Testis (tissue), 2 donors: ENCODE measurements at regions not wholly inside any gene's neighbourhood (a gene's known extent, or its start where the extent isn't known, plus 50 kb on each side); places are given as distances from the start of the nearest gene placed in this dataset.

Experiments used
- DNase-seq: peaks from one replicate; pipeline ENCODE4 v3.0.0-alpha.2; 2019
- H3K27ac ChIP-seq, 2 donors: fragments of 200-600 bp; sonication (generic); one replicate each; pipeline ENCODE4 v1.5.1; 2019
- H3K27me3 ChIP-seq: fragments of 200-600 bp; sonication (generic); one replicate; pipeline ENCODE4 v1.5.1; 2019
- H3K36me3 ChIP-seq: fragments of 200-600 bp; sonication (generic); one replicate; pipeline ENCODE4 v1.5.1; 2017; ENCODE audit warnings: low read depth; ENCODE audit errors: missing control alignments
- H3K4me1 ChIP-seq: fragments of 200-600 bp; sonication (generic); one replicate; pipeline ENCODE4 v1.5.1; 2019
- H3K4me3 ChIP-seq, 2 donors: fragments of 200-600 bp; sonication (generic); one replicate each; pipeline ENCODE4 v1.5.1; 2017 to 2019
- H3K9me3 ChIP-seq: fragments of 200-600 bp; sonication (generic); one replicate; pipeline ENCODE4 v1.5.1; 2017
- POLR2A ChIP-seq: fragments of 450-650 bp; IDR thresholded peaks from one replicate; pipeline ENCODE4 v1.6.1; 2017; ENCODE audit warnings: antibody characterized with exemption, mild to moderate bottlenecking, moderate library complexity
- WGBS, 2 donors: methylation state at CpG; one replicate each; pipeline ENCODE4 v1.1.5; 2018; 5-methylcytosine and 5-hydroxymethylcytosine counted together
- intact Hi-C: fragments of 100-400 bp; cut with DNase I; formaldehyde crosslinking; loops from one replicate; pipeline ENCODE4 v1.15.1; 2023; ENCODE audit warnings: low total_unique reads
- TF ChIP-seq, protein P1 (sequence below), 3 experiments: fragments of 450-650 bp in 2 of 3; fragments of 200-600 bp in 1 of 3; sonication (generic) in 1 of 3; IDR thresholded peaks; one replicate each; pipeline ENCODE4 v1.5.1; 2016 to 2019; ENCODE audit warnings: antibody characterized with exemption in 3 of 3, mild to moderate bottlenecking in 2 of 3, moderate library complexity in 1 of 3

DNA sequence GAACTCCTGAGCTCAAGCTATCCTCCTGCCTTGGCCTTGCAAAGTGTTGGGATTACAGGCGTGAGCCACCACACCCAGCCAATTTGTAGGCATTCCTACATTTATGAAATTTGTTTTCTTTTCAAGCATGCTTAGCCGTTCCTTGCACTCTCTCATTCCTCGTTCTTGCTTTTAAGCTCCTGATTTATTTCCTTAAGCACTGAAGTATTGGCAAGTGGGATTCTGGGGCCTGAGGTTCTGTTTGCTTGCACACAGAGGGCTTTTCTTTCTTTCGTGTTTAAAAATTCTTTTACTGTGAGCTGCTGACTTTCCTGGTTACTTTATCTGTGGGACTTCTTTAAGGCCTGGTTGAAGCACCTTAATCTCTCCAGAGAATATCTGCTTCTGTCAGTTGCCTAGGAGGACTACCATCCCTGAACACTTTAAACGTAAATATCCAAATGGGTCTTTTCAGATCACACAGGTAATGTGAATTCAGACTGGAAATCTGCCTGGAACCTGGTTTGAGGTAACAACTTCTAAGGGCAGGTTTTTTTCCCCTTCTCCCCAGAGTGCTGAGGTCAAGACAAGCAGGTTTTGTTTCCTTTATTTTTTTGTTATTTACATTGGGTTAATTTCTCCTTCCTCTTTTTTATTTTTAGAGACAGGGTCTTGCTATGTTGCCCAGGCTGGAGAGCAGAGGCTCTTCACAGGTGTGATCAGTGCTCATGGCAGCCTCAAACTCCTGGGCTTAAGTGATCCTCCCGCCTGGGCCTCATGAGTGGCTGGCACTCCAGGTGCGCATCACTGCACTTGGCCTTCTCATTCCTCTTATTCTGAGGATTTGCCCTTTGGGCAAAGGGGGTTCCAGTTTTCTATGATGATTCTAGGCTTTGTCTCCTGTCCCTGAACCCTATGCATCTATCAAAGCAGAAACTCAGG lies 102.9 kb downstream of the PFKFB3 start:
- H3K27me3 ChIP-seq, result no peaks in the 10 kb centered on the region
- TF ChIP-seq, protein P1, sequence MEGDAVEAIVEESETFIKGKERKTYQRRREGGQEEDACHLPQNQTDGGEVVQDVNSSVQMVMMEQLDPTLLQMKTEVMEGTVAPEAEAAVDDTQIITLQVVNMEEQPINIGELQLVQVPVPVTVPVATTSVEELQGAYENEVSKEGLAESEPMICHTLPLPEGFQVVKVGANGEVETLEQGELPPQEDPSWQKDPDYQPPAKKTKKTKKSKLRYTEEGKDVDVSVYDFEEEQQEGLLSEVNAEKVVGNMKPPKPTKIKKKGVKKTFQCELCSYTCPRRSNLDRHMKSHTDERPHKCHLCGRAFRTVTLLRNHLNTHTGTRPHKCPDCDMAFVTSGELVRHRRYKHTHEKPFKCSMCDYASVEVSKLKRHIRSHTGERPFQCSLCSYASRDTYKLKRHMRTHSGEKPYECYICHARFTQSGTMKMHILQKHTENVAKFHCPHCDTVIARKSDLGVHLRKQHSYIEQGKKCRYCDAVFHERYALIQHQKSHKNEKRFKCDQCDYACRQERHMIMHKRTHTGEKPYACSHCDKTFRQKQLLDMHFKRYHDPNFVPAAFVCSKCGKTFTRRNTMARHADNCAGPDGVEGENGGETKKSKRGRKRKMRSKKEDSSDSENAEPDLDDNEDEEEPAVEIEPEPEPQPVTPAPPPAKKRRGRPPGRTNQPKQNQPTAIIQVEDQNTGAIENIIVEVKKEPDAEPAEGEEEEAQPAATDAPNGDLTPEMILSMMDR (IDR thresholded peaks at IDR 0.05), result no peak
- TF ChIP-seq POLR2A, result no peak
- H3K9me3 ChIP-seq, result no peaks in the 10 kb centered on the region
- H3K4me1 ChIP-seq, result no peaks in the 10 kb centered on the region
- H3K4me3 ChIP-seq, result no peak overlapping the region
- no peak overlapping the region for H3K27ac ChIP-seq
- 65 to 66% methylated on average over 7 of the region's 7 CpGs for WGBS, 2 donors
- intact Hi-C loops, result no loop called here
- no peak for DNase-seq
- H3K36me3 ChIP-seq, result no peaks in the 10 kb centered on the region

DNA sequence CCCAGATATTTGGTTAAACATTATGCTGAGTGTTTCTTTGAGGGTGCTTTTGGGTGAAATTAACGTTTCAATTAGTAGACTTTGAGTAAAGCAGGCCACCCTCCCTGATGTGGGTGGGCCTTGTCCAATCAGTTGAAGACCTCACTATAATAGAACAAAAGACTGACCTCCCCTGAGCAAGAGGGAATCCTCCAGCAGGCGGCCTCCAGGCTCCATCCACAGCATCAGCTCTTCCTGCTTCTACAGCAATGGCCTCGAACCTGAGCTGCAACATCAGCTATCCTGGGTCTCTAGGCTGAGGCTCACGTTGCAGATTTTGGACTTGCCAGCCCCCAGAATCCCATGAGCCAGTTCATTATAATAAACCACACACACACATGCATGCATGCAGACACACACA lies 104.2 kb downstream of the PFKFB3 start:
- intact Hi-C loops, result no loop called here
- no peaks in the 10 kb centered on the region for H3K36me3 ChIP-seq
- no peaks in the 10 kb centered on the region for H3K4me1 ChIP-seq
- WGBS, 2 donors, result 89 to 92% methylated on average over 4 of the region's 4 CpGs
- H3K27me3 ChIP-seq, result no peaks in the 10 kb centered on the region
- H3K4me3 ChIP-seq, result no peak overlapping the region
- TF ChIP-seq, protein P1 (IDR thresholded peaks at IDR 0.05), result no peak
- no peak for TF ChIP-seq POLR2A
- H3K9me3 ChIP-seq, result no peaks in the 10 kb centered on the region
- no peak for DNase-seq
- H3K27ac ChIP-seq, result no peak overlapping the region

DNA sequence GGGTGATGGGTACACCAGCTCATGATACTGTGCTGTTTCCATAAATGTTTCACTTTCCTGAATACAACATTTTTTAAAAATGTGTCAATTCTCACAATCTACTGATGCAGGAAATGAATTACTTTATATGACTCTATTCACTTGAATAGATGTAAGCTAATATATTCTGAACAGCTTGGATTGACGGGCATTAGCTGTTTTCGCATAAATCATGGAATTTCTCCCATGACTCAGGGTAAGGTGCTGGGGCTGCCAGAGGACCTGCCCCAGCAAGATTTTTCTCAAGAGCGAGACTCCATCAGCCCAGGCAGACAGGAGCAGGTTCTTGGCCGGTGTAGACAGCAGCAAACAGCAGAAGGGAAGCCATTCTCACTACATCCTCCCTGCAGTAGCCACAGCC lies 107.1 kb downstream of the PFKFB3 start:
- H3K4me3 ChIP-seq, result no peak overlapping the region
- H3K4me1 ChIP-seq, result no peaks in the 10 kb centered on the region
- DNase-seq, result no peak
- intact Hi-C loops, result no loop called here
- TF ChIP-seq, protein P1 (IDR thresholded peaks at IDR 0.05), result no peak
- TF ChIP-seq POLR2A, result no peak
- no peaks in the 10 kb centered on the region for H3K9me3 ChIP-seq
- H3K27ac ChIP-seq, result no peak overlapping the region
- H3K36me3 ChIP-seq, result no peaks in the 10 kb centered on the region
- H3K27me3 ChIP-seq, result no peaks in the 10 kb centered on the region
- 80 to 92% methylated on average over 4 of the region's 4 CpGs for WGBS, 2 donors

DNA sequence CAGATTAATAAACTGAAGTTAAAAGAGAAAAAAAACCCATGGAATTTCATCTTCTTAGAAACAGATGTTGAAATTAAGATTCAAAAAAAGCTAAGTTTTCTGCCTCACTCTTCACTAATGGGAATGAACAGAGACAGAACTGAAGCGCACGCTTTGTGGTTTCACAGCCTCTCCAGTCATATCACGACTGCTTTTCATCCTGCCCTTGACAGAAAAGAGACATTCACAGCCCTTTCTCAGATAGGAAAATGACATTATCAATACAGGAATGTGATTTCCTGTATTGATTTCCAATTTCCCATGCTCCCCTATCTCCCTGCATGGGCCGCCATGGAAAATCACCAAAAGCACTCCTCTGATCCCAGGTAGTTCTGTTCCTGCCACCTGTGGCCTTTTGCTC lies 108.2 kb downstream of the PFKFB3 start:
- Histone ChIP-seq H3K9me3 (no peaks in the 10 kb centered on the region), H3K27me3 (no peaks in the 10 kb centered on the region), H3K27ac (no peak overlapping the region), H3K4me1 (no peaks in the 10 kb centered on the region), H3K4me3 (no peak overlapping the region), H3K36me3 (no peaks in the 10 kb centered on the region)
- intact Hi-C loops, result no loop called here
- no peak for DNase-seq
- 91 to 96% methylated on average over 4 of the region's 4 CpGs for WGBS, 2 donors
- TF ChIP-seq POLR2A, result no peak
- TF ChIP-seq, protein P1 (IDR thresholded peaks at IDR 0.05), result no peak
